ENCODE measurements at regions not wholly inside any gene's neighbourhood (a gene's known extent, or its start where the extent isn't known, plus 50 kb on each side); places are given as distances from the start of the nearest gene placed in this dataset.
"Not testable (repeated sequence)": the region's sequence is repeated elsewhere in the genome, so short reads cannot be mapped to it uniquely, and the experiment has no call there.

- not testable (repeated sequence) for H3K4me1 ChIP-seq (ENCODE audit: control insufficient read depth, insufficient read depth, low read length); H3K36me3 ChIP-seq (ENCODE audit: control insufficient read depth, insufficient read depth, low read length); H3K27me3 ChIP-seq (ENCODE audit: control insufficient read depth, insufficient read depth, low read length); H3K4me3 ChIP-seq (ENCODE audit: low read depth, low read length); H3K27ac ChIP-seq (ENCODE audit: low read depth, low read length); H3K9me3 ChIP-seq (ENCODE audit: control insufficient read depth, insufficient read depth, low read length); H3K9ac ChIP-seq (ENCODE audit: low read depth, low read length)
Measured at GRCh38 chr11:67940440-67940839, 63.5 kb downstream of the UNC93B1 start.

- H3K27me3 ChIP-seq (ENCODE audit: control insufficient read depth, insufficient read depth, low read length); H3K4me1 ChIP-seq (ENCODE audit: control insufficient read depth, insufficient read depth, low read length); H3K27ac ChIP-seq (ENCODE audit: low read depth, low read length); H3K9ac ChIP-seq (ENCODE audit: low read depth, low read length); H3K9me3 ChIP-seq (ENCODE audit: control insufficient read depth, insufficient read depth, low read length); H3K4me3 ChIP-seq (ENCODE audit: low read depth, low read length); H3K36me3 ChIP-seq (ENCODE audit: control insufficient read depth, insufficient read depth, low read length): not testable (repeated sequence)
Measured at GRCh38 chr11:67938964-67939363, 64.9 kb downstream of the UNC93B1 start.

DNA sequence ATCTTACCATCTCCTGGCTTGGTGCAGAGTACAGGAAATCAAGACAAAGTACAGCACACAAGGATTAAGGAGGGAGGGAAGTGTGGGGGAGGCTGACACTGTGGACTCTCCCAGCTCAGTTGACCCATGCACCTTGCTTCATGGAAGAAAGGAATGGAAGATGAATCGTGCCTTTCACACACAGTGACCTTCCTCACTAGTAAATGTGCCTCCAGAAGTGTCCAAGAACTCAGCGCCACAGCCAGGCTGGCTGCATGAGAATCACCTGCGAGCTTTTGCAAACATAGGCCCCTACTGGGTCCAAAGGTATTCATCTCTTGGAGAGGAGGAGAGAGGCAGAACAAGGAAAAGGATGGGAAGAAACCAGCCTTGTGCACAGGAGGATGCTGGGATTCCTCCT, 65.5 kb downstream of the UNC93B1 start:
- H3K36me3 ChIP-seq (ENCODE audit: control insufficient read depth, insufficient read depth, low read length); H3K27me3 ChIP-seq (ENCODE audit: control insufficient read depth, insufficient read depth, low read length); H3K9ac ChIP-seq (ENCODE audit: low read depth, low read length); H3K27ac ChIP-seq (ENCODE audit: low read depth, low read length); H3K9me3 ChIP-seq (ENCODE audit: control insufficient read depth, insufficient read depth, low read length); H3K4me3 ChIP-seq (ENCODE audit: low read depth, low read length); H3K4me1 ChIP-seq (ENCODE audit: control insufficient read depth, insufficient read depth, low read length): not testable (repeated sequence)

DNA sequence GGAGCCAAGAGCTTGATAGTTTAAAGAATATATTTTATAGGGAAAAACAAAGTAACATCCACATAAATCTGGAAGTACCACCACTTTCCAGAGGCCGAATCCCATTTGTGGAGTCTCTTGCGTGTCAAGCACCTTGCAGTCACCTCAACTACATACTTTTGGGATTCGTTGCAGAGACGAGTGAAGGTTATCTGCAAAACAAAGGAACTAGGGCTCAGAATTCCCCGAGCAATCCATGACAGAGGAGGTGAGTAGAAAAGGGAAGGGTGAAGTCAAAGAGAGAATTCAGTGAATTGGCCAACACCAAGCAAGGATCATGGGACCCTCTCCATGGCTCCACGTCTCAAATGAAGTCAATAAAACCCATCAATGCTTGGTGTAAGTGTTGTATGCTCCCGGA, 80.3 kb downstream of the UNC93B1 start:
- H3K4me1 ChIP-seq (ENCODE audit: control insufficient read depth, insufficient read depth, low read length); H3K4me3 ChIP-seq (ENCODE audit: low read depth, low read length); H3K36me3 ChIP-seq (ENCODE audit: control insufficient read depth, insufficient read depth, low read length); H3K27ac ChIP-seq (ENCODE audit: low read depth, low read length); H3K9me3 ChIP-seq (ENCODE audit: control insufficient read depth, insufficient read depth, low read length); H3K9ac ChIP-seq (ENCODE audit: low read depth, low read length); H3K27me3 ChIP-seq (ENCODE audit: control insufficient read depth, insufficient read depth, low read length): not testable (repeated sequence)

DNA sequence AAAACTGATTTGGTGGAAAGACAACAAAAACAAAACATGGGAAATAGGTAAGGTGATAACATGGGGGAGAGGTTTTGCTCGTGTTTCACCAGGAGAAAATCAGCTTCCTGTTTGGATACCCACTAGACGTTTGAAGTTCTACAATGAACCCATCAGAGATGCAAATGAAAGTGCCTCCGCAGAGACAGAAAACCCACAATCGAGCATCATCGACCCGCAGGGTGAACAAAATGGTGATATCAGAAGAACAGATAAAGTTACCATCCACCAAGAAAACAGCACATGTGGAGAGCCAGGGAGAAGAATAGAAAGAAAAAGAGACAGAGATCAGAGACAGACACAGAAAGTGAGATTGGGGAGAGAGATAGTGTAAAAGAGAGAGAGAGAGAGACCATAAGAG, 83.4 kb downstream of the UNC93B1 start:
- H3K4me1 ChIP-seq (ENCODE audit: control insufficient read depth, insufficient read depth, low read length); H3K27ac ChIP-seq (ENCODE audit: low read depth, low read length); H3K9ac ChIP-seq (ENCODE audit: low read depth, low read length); H3K27me3 ChIP-seq (ENCODE audit: control insufficient read depth, insufficient read depth, low read length); H3K36me3 ChIP-seq (ENCODE audit: control insufficient read depth, insufficient read depth, low read length); H3K4me3 ChIP-seq (ENCODE audit: low read depth, low read length); H3K9me3 ChIP-seq (ENCODE audit: control insufficient read depth, insufficient read depth, low read length): not testable (repeated sequence)

DNA sequence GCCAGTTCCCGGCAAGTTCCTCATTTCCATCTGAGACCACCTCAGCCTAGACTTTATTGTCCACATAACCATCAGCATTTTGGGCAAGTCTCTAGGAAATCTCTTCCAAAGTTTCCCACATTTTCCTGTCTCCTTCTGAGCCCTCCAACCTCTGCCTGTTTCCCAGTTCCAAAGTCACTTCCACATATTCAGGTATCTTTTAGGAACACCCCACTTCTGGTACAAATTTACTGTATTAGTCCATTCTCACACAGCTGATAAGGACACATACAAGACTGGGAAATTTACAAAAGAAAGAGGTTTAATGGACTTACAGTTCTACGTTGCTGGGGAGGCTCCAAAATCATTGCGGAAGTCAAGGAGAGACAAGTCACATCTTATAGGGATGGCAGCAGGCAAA, 91.7 kb downstream of the UNC93B1 start:
- not testable (repeated sequence) for H3K27me3 ChIP-seq (ENCODE audit: control insufficient read depth, insufficient read depth, low read length); H3K27ac ChIP-seq (ENCODE audit: low read depth, low read length); H3K9ac ChIP-seq (ENCODE audit: low read depth, low read length); H3K4me3 ChIP-seq (ENCODE audit: low read depth, low read length); H3K36me3 ChIP-seq (ENCODE audit: control insufficient read depth, insufficient read depth, low read length); H3K9me3 ChIP-seq (ENCODE audit: control insufficient read depth, insufficient read depth, low read length); H3K4me1 ChIP-seq (ENCODE audit: control insufficient read depth, insufficient read depth, low read length)

DNA sequence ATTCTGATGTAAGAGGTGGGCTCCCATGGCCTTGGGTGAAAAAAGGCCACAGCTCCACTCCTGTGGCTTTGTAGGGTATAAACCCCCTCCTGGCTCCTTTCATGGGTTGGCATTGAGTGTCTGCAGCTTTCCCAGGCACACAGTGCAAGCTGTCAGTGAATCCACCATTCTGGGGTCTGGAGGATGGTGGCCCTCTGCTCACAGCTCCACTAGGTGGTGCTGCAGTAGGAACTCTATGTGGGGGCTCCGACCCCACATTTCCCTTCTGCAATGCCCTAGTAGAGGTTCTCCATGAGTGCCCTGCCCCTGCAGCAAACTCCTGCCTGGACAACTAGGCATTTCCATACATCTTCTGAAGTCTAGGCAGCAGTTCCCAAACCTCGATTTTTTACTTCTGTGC, 92.7 kb downstream of the UNC93B1 start:
- H3K9me3 ChIP-seq (ENCODE audit: control insufficient read depth, insufficient read depth, low read length); H3K4me3 ChIP-seq (ENCODE audit: low read depth, low read length); H3K9ac ChIP-seq (ENCODE audit: low read depth, low read length); H3K27me3 ChIP-seq (ENCODE audit: control insufficient read depth, insufficient read depth, low read length); H3K27ac ChIP-seq (ENCODE audit: low read depth, low read length); H3K36me3 ChIP-seq (ENCODE audit: control insufficient read depth, insufficient read depth, low read length); H3K4me1 ChIP-seq (ENCODE audit: control insufficient read depth, insufficient read depth, low read length): not testable (repeated sequence)

DNA sequence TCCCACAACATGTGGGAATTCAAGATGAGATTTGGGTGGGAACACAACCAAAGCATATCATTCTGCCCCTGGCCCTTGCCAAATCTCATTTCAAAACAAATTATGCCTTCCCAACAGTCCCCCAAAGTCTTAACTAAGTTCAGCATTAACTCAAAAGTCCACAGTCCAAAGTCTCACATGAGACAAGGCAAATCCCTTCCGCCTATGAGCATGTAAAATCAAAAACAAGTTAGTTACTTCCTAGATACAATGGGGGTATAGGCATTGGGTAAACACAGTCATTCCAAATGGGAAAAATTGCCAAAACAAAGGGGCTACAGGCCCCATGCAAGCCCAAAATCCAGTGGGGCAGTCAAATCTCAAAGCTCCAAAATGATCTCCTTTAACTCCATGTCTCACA, 93.1 kb downstream of the UNC93B1 start:
- H3K9ac ChIP-seq (ENCODE audit: low read depth, low read length); H3K9me3 ChIP-seq (ENCODE audit: control insufficient read depth, insufficient read depth, low read length); H3K4me1 ChIP-seq (ENCODE audit: control insufficient read depth, insufficient read depth, low read length); H3K27me3 ChIP-seq (ENCODE audit: control insufficient read depth, insufficient read depth, low read length); H3K27ac ChIP-seq (ENCODE audit: low read depth, low read length); H3K4me3 ChIP-seq (ENCODE audit: low read depth, low read length); H3K36me3 ChIP-seq (ENCODE audit: control insufficient read depth, insufficient read depth, low read length): not testable (repeated sequence)

GRCh38 chr11:67906969-67907368, 96.9 kb downstream of the UNC93B1 start:
- not testable (repeated sequence) for H3K27me3 ChIP-seq (ENCODE audit: control insufficient read depth, insufficient read depth, low read length); H3K9me3 ChIP-seq (ENCODE audit: control insufficient read depth, insufficient read depth, low read length); H3K4me3 ChIP-seq (ENCODE audit: low read depth, low read length); H3K27ac ChIP-seq (ENCODE audit: low read depth, low read length); H3K36me3 ChIP-seq (ENCODE audit: control insufficient read depth, insufficient read depth, low read length); H3K4me1 ChIP-seq (ENCODE audit: control insufficient read depth, insufficient read depth, low read length); H3K9ac ChIP-seq (ENCODE audit: low read depth, low read length)

- not testable (repeated sequence) for H3K9me3 ChIP-seq (ENCODE audit: control insufficient read depth, insufficient read depth, low read length); H3K27ac ChIP-seq (ENCODE audit: low read depth, low read length); H3K9ac ChIP-seq (ENCODE audit: low read depth, low read length); H3K4me1 ChIP-seq (ENCODE audit: control insufficient read depth, insufficient read depth, low read length); H3K4me3 ChIP-seq (ENCODE audit: low read depth, low read length); H3K36me3 ChIP-seq (ENCODE audit: control insufficient read depth, insufficient read depth, low read length); H3K27me3 ChIP-seq (ENCODE audit: control insufficient read depth, insufficient read depth, low read length)
Measured at GRCh38 chr11:67899462-67899861, 104.4 kb downstream of the UNC93B1 start.

DNA sequence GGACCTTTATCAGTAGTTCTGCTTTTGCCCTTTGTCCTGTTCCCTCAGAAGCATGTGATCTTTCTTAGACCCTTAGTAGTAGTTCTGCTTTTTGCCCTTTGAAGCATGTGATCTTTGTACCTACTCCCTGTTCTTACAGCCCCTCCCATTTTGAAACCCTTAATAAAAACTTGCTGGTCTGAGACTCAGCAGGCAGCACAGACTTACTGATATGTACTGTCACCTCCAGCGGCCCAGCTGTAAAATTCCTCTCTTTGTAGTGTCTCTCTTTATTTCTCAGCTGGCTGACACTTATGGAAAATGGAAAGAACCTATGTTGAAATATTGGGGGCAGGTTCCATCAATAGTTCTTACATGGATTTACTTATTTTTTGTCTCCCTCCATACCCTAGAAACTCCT, 110.4 kb downstream of the UNC93B1 start:
- not testable (repeated sequence) for H3K36me3 ChIP-seq (ENCODE audit: control insufficient read depth, insufficient read depth, low read length); H3K4me1 ChIP-seq (ENCODE audit: control insufficient read depth, insufficient read depth, low read length); H3K27me3 ChIP-seq (ENCODE audit: control insufficient read depth, insufficient read depth, low read length); H3K9ac ChIP-seq (ENCODE audit: low read depth, low read length); H3K9me3 ChIP-seq (ENCODE audit: control insufficient read depth, insufficient read depth, low read length); H3K27ac ChIP-seq (ENCODE audit: low read depth, low read length); H3K4me3 ChIP-seq (ENCODE audit: low read depth, low read length)

DNA sequence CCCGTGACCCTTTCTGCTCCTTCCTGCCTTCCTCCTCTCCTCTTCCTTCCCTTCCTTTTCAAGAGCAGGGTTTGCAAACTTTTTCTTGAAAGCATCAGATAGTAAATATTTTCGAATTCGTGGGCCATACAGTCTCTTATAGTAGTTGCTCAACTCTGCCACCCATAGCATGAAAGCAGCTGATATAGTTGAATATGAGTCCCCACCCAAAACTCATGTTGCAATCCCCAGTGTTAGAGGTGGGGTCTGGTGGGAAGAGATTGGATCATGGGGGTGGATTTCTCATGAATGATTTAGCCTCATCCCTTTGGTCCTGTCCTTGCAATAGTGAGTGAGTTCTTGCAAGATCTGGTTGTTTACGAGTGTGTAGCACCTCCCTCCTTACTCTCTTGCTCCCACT, 114.3 kb downstream of the UNC93B1 start:
- not testable (repeated sequence) for H3K4me3 ChIP-seq (ENCODE audit: low read depth, low read length); H3K9me3 ChIP-seq (ENCODE audit: control insufficient read depth, insufficient read depth, low read length); H3K9ac ChIP-seq (ENCODE audit: low read depth, low read length); H3K27me3 ChIP-seq (ENCODE audit: control insufficient read depth, insufficient read depth, low read length); H3K36me3 ChIP-seq (ENCODE audit: control insufficient read depth, insufficient read depth, low read length); H3K27ac ChIP-seq (ENCODE audit: low read depth, low read length); H3K4me1 ChIP-seq (ENCODE audit: control insufficient read depth, insufficient read depth, low read length)
